ENCODE measurements at regions not wholly inside any gene's neighbourhood (a gene's known extent, or its start where the extent isn't known, plus 50 kb on each side); places are given as distances from the start of the nearest gene placed in this dataset.

- WGBS (ENCODE audit: insufficient coverage, low coverage, low lambda C conversion rate, missing lambda C conversion rate), result 40% methylated on average over 12 of the region's 17 CpGs
- intact Hi-C loops (cut with DNase I), result no loop called here
- TF ChIP-seq, protein P1, sequence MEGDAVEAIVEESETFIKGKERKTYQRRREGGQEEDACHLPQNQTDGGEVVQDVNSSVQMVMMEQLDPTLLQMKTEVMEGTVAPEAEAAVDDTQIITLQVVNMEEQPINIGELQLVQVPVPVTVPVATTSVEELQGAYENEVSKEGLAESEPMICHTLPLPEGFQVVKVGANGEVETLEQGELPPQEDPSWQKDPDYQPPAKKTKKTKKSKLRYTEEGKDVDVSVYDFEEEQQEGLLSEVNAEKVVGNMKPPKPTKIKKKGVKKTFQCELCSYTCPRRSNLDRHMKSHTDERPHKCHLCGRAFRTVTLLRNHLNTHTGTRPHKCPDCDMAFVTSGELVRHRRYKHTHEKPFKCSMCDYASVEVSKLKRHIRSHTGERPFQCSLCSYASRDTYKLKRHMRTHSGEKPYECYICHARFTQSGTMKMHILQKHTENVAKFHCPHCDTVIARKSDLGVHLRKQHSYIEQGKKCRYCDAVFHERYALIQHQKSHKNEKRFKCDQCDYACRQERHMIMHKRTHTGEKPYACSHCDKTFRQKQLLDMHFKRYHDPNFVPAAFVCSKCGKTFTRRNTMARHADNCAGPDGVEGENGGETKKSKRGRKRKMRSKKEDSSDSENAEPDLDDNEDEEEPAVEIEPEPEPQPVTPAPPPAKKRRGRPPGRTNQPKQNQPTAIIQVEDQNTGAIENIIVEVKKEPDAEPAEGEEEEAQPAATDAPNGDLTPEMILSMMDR (IDR thresholded peaks at IDR 0.05), result no peak
- no peak for TF ChIP-seq POLR2A (IDR thresholded peaks at IDR 0.05)
- no peaks in the 10 kb centered on the region for H3K27me3 ChIP-seq
- no peak for ATAC-seq
- H3K9me3 ChIP-seq, result no peaks in the 10 kb centered on the region
- H3K27ac ChIP-seq, result no peak overlapping the region
- no peaks in the 10 kb centered on the region for H3K36me3 ChIP-seq
- no peaks in the 10 kb centered on the region for H3K4me1 ChIP-seq
- H3K4me3 ChIP-seq, result no peak overlapping the region
- no peak for DNase-seq
Observed at GRCh38 chr9:135291165-135291564, 188.4 kb upstream of the PPP1R26 start.

- Histone ChIP-seq H3K4me1 (no peaks in the 10 kb centered on the region), H3K27ac (no peak overlapping the region), H3K4me3 (no peak overlapping the region), H3K36me3 (no peaks in the 10 kb centered on the region), H3K27me3 (no peaks in the 10 kb centered on the region), H3K9me3 (no peaks in the 10 kb centered on the region)
- ATAC-seq, result no peak
- intact Hi-C loops (cut with DNase I), result no loop called here
- no peak for DNase-seq
- 48% methylated on average over 5 of the region's 11 CpGs for WGBS (ENCODE audit: insufficient coverage, low coverage, low lambda C conversion rate, missing lambda C conversion rate)
- TF ChIP-seq, protein P1 (IDR thresholded peaks at IDR 0.05), result no peak
- TF ChIP-seq POLR2A (IDR thresholded peaks at IDR 0.05), result no peak
Observed at GRCh38 chr9:135294836-135295235, 184.7 kb upstream of the PPP1R26 start.

- 61% methylated on average over 11 of the region's 11 CpGs for WGBS (ENCODE audit: insufficient coverage, low coverage, low lambda C conversion rate, missing lambda C conversion rate)
Observed at GRCh38 chr9:135295551-135296300, 183.9 kb upstream of the PPP1R26 start.

DNA sequence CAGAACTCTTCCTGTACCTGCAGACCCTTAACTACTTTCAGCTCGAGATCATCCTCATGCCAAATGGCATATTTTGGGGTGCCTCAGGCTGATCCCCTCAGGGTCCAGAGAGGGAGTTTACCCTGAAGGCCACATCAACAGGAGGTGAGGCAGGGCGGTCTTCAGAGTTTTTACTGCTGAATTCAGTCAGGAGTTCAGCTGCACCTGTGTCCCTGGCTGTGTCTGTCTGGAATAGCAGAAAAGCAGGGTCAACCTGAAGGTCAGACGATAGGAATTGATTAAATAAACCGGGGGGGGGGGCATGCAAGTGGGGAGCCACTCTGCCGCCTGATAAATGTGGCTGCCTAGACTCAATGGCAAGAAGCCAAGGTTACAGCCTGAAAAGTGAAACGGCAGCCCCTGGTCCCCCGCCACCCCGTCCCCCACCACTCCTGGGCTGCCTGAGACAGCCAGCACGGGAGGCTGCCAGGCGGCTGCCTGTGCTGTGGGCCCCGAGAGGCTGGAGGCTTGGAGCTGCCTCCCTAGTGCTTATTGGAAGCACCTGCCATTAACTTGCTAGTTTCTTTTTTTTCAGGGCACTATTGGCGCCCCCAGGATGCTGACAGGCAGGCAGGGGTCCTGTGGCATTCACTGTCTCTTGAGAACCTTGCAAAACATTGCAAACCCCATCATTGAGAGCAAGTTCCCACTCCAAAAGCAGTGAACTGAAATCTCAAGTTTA lies 182.7 kb upstream of the PPP1R26 start:
- no peak overlapping the region for H3K4me3 ChIP-seq
- TF ChIP-seq, protein P1 (IDR thresholded peaks at IDR 0.05), result no peak
- no peak for TF ChIP-seq POLR2A (IDR thresholded peaks at IDR 0.05)
- DNase-seq, result no peak
- no peaks in the 10 kb centered on the region for H3K9me3 ChIP-seq
- no peaks in the 10 kb centered on the region for H3K36me3 ChIP-seq
- intact Hi-C loops (cut with DNase I), result no loop called here
- H3K27ac ChIP-seq, result no peak overlapping the region
- ATAC-seq, result no peak
- 38% methylated on average over 3 of the region's 12 CpGs for WGBS (ENCODE audit: insufficient coverage, low coverage, low lambda C conversion rate, missing lambda C conversion rate)
- H3K4me1 ChIP-seq, result no peaks in the 10 kb centered on the region
- H3K27me3 ChIP-seq, result no peaks in the 10 kb centered on the region

More at GRCh38 chr9:135295551-135296300, 183.9 kb upstream of the PPP1R26 start:
- DNase-seq (no peak), ATAC-seq (no peak)
- Histone ChIP-seq H3K4me1 (no peaks in the 10 kb centered on the region), H3K27ac (no peak overlapping the region), H3K27me3 (no peaks in the 10 kb centered on the region), H3K36me3 (no peaks in the 10 kb centered on the region), H3K4me3 (no peak overlapping the region), H3K9me3 (no peaks in the 10 kb centered on the region)
- intact Hi-C loops (cut with DNase I), result no loop called here
- TF ChIP-seq POLR2A (IDR thresholded peaks at IDR 0.05), result no peak
- TF ChIP-seq, protein P1 (IDR thresholded peaks at IDR 0.05), result no peak

Data from right lobe of liver (tissue), 6 donors.